Left lung (tissue), 4 donors: ENCODE measurements at regions not wholly inside any gene's neighbourhood (a gene's known extent, or its start where the extent isn't known, plus 50 kb on each side); places are given as distances from the start of the nearest gene placed in this dataset.

Experiments
- ATAC-seq: fragments of 200-7000 bp; cut with Tn5 transposase; one replicate; pipeline ENCODE4 v1.9.1; 2020; ENCODE audit warnings: moderate library complexity
- DNase-seq, 4 donors: peaks; one replicate each; pipeline ENCODE4 v3.0.0-alpha.2; 2013 to 2020
- H3K27ac ChIP-seq, 2 donors: fragments of 200-600 bp; sonication (generic) in 1 of 2; one replicate each; pipeline versions ENCODE4 v1.5.0 to v1.8.0; 2020 to 2021
- H3K27me3 ChIP-seq, 2 donors: fragments of 200-600 bp; sonication (generic) in 1 of 2; one replicate each; pipeline versions ENCODE4 v1.5.0 to v1.8.0; 2020 to 2021
- H3K36me3 ChIP-seq, 2 donors: fragments of 200-600 bp; sonication (generic) in 1 of 2; one replicate each; pipeline versions ENCODE4 v1.5.0 to v1.8.0; 2020 to 2021
- H3K4me1 ChIP-seq, 2 donors: fragments of 200-600 bp; one replicate each; pipeline ENCODE4 v1.8.0; 2021
- H3K4me3 ChIP-seq, 2 donors: fragments of 200-600 bp; sonication (generic) in 1 of 2; one replicate each; pipeline versions ENCODE4 v1.5.0 to v1.8.0; 2020 to 2021; ENCODE audit warnings: mild to moderate bottlenecking in 1 of 2
- H3K9me3 ChIP-seq, 2 donors: fragments of 200-600 bp; sonication (generic) in 1 of 2; one replicate each; pipeline versions ENCODE4 v1.5.0 to v1.8.0; 2020 to 2021
- intact Hi-C, 2 donors: fragments of 100-400 bp; cut with DNase I; formaldehyde crosslinking; loops; one replicate each; pipeline versions ENCODE4 v1.11.2 to v1.14.2; 2022
- TF ChIP-seq, protein P1 (sequence below), 2 donors: fragments of 200-600 bp; sonication (generic) in 1 of 2; IDR thresholded peaks; one replicate each; pipeline versions ENCODE4 v1.5.0 to v1.8.0; 2021; ENCODE audit warnings: antibody characterized with exemption in 2 of 2
- donor health status: DM: no; HTN: yes; CAD: no.
- donor health status: DM: no; HTN: no; CAD: no.

DNA sequence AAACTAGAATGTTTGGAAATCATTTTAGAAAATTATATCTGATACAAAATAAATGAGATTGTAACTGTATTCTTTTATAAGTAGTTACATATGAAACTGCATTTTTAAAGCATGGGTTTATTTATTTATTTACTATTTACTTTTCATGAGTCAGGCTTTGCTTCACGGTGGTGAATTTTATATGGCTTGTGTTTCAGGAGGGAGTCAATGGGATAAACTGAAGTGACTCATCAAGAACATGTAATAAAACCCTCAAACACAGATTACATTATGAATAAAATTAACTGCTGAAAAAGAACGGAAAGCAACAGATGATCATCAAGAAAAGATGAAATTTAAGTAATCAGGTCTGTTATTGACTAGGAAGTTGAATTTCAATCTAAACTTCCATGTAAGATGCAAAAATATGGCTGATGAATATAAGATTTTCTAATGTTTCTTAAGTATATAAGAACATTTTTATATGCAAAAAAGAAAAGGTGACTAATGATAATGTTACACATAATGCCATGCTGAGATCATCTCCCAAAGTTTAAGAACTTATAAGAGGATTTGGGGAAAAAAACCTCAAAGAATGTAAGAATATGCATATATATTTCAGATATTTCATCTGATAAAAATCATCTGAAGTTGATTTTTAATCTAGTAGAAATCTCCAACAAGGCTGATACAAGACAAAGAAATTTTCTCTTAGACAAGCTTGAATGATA is 383.6 kb downstream of the SLITRK1 start:
- H3K36me3 ChIP-seq: no peaks in the 10 kb centered on the region
- DNase-seq (no peak), ATAC-seq (no peak)
- no peak overlapping the region for H3K4me3 ChIP-seq
- intact Hi-C loops: no loop called here
- H3K9me3 ChIP-seq: no peaks in the 10 kb centered on the region
- no peak overlapping the region for H3K27ac ChIP-seq
- TF ChIP-seq, protein P1, sequence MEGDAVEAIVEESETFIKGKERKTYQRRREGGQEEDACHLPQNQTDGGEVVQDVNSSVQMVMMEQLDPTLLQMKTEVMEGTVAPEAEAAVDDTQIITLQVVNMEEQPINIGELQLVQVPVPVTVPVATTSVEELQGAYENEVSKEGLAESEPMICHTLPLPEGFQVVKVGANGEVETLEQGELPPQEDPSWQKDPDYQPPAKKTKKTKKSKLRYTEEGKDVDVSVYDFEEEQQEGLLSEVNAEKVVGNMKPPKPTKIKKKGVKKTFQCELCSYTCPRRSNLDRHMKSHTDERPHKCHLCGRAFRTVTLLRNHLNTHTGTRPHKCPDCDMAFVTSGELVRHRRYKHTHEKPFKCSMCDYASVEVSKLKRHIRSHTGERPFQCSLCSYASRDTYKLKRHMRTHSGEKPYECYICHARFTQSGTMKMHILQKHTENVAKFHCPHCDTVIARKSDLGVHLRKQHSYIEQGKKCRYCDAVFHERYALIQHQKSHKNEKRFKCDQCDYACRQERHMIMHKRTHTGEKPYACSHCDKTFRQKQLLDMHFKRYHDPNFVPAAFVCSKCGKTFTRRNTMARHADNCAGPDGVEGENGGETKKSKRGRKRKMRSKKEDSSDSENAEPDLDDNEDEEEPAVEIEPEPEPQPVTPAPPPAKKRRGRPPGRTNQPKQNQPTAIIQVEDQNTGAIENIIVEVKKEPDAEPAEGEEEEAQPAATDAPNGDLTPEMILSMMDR (IDR thresholded peaks at IDR 0.05): no peak
- H3K27me3 ChIP-seq: no peaks in the 10 kb centered on the region
- no peaks in the 10 kb centered on the region for H3K4me1 ChIP-seq

- intact Hi-C loops: no loop called here
- Histone ChIP-seq H3K9me3 (no peaks in the 10 kb centered on the region), H3K27me3 (no peaks in the 10 kb centered on the region), H3K4me3 (no peak overlapping the region), H3K4me1 (no peaks in the 10 kb centered on the region), H3K36me3 (no peaks in the 10 kb centered on the region), H3K27ac (no peak overlapping the region)
- TF ChIP-seq, protein P1 (IDR thresholded peaks at IDR 0.05): no peak
- no peak for ATAC-seq
- no peak for DNase-seq
Measured at GRCh38 chr13:83498045-83498444, 384.2 kb downstream of the SLITRK1 start.

- DNase-seq: no peak
- TF ChIP-seq, protein P1 (IDR thresholded peaks at IDR 0.05): no peak
- H3K9me3 ChIP-seq: no peaks in the 10 kb centered on the region
- no peaks in the 10 kb centered on the region for H3K27me3 ChIP-seq
- H3K4me3 ChIP-seq: no peak overlapping the region
- H3K27ac ChIP-seq: no peak overlapping the region
- no peak for ATAC-seq
- intact Hi-C loops: no loop called here
- H3K4me1 ChIP-seq: no peaks in the 10 kb centered on the region
- no peaks in the 10 kb centered on the region for H3K36me3 ChIP-seq
Measured at GRCh38 chr13:83496501-83496900, 385.8 kb downstream of the SLITRK1 start.

DNA sequence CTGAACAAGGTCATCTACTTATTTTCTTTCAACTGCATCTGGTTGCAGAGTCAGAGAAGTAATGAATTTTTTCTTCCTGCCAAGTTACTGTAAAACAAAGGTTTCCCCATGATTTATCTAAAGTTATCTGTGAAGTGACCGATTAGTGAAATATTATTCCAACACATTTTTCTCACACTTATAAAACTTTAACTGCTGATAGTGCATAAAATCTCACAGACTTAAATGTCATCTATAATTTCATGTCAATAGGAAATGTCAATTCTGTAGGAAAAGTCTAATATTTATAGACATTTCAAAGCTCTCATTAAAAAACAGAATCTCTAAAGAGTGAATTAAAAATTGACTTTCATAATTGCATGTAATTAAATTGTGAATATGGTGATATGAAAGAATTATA is 397.2 kb downstream of the SLITRK1 start:
- ATAC-seq: no peak
- Histone ChIP-seq H3K9me3 (no peaks in the 10 kb centered on the region), H3K27ac (no peak overlapping the region), H3K4me1 (no peaks in the 10 kb centered on the region), H3K27me3 (no peaks in the 10 kb centered on the region), H3K36me3 (no peaks in the 10 kb centered on the region), H3K4me3 (no peak overlapping the region)
- DNase-seq: no peak
- TF ChIP-seq, protein P1 (IDR thresholded peaks at IDR 0.05): no peak
- intact Hi-C loops: no loop called here

DNA sequence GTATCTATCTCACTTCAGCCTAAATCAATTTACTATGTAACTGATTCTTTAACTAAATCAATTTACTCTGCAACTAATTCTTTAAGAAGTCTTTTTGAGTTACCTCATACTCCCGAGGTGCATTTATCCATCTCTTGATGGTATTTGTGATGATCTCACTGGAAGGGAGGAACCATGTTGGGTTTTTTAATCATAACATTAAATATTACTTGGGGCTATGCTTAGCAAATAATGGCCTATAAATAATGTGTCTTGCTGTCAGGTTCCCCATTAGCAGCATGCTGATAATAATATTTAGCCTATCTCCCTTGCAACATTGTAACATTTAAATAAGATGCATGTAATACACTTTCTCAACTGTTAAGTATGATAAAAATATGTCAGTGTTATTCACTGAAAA is 411.3 kb downstream of the SLITRK1 start:
- H3K4me1 ChIP-seq: no peaks in the 10 kb centered on the region
- intact Hi-C loops: no loop called here
- ATAC-seq: no peak

More for the DNA sequence above, 411.3 kb downstream of the SLITRK1 start:
- no peak overlapping the region for H3K4me3 ChIP-seq
- H3K9me3 ChIP-seq: peaks cover 0 to 7% of the 10 kb centered on the region in 2 donors
- H3K27me3 ChIP-seq: no peaks in the 10 kb centered on the region
- H3K36me3 ChIP-seq: no peaks in the 10 kb centered on the region
- DNase-seq: no peak
- no peak overlapping the region for H3K27ac ChIP-seq
- TF ChIP-seq, protein P1 (IDR thresholded peaks at IDR 0.05): no peak
